RWPE1 (cell line): ENCODE measurements at regions not wholly inside any gene's neighbourhood (a gene's known extent, or its start where the extent isn't known, plus 50 kb on each side); places are given as distances from the start of the nearest gene placed in this dataset.
A peak's percentile ranks its signal among the peaks of the same experiment; 100 is the strongest.

Source experiments
- CTCF ChIA-PET: fragments of 350-600 bp; sonication (Branson Sonifier 250); formaldehyde crosslinking; extraction: SDS; loops from one replicate; lab custom pipeline; 2021; lab: Yijun Ruan, JAX
- POLR2A ChIA-PET: fragments of 400-600 bp; formaldehyde crosslinking; extraction: SDS; loops from one replicate; lab custom pipeline; 2020; ENCODE audit warnings: antibody characterized with exemption; ENCODE audit not compliant: low non-redundant PET; lab: Yijun Ruan, JAX
- DNase-seq: peaks from one replicate; pipeline ENCODE4 v3.0.0; 2012; ENCODE audit warnings: low spot score
- H3K27ac ChIP-seq: fragments of 450-650 bp; 2 replicates; pipeline ENCODE4 v1.5.1; 2017
- CTCF ChIP-seq: fragments of 450-650 bp; conservative IDR thresholded peaks from 2 replicates; pipeline ENCODE4 v1.5.1; 2017; ENCODE audit warnings: low read depth, mild to moderate bottlenecking

- no peak for TF ChIP-seq CTCF
- no peak for DNase-seq
- peak overlapping the region; percentile 81 for H3K27ac ChIP-seq
- POLR2A ChIA-PET = no interaction called here
- CTCF ChIA-PET = interaction anchor here (0.6 kb wide), 1 partner anchor 78 kb away, joined by 3 read pairs; no protein-coding TSS in a partner anchor
These were observed 55.1 kb downstream of the PJA1 start for GRCh38 chrX:69110116-69110530.

- CTCF ChIA-PET = no interaction called here
- DNase-seq = peak; percentile 70
- POLR2A ChIA-PET = no interaction called here
These were observed 55.5 kb downstream of the PJA1 start for GRCh38 chrX:69109706-69110105.

GRCh38 chrX:69109036-69109663 is 56.1 kb downstream of the PJA1 start:
- peak overlapping the region; percentile 81 for H3K27ac ChIP-seq
- ChIA-PET POLR2A (no interaction called here), CTCF (no interaction called here)
- no peak for DNase-seq
- no peak for TF ChIP-seq CTCF

More at GRCh38 chrX:69109706-69110105, 55.5 kb downstream of the PJA1 start:
- H3K27ac ChIP-seq = peak overlapping the region; percentile 81
- TF ChIP-seq CTCF = no peak

GRCh38 chrX:69107747-69108401 is 57.4 kb downstream of the PJA1 start:
- POLR2A ChIA-PET = no interaction called here
- no peak overlapping the region for H3K27ac ChIP-seq
- DNase-seq = no peak
- no peak for TF ChIP-seq CTCF
- CTCF ChIA-PET = interaction anchor here (0.6 kb wide), 1 partner anchor 1989 kb away, joined by 3 read pairs; no protein-coding TSS in a partner anchor

- no peak overlapping the region for H3K27ac ChIP-seq
- ChIA-PET POLR2A (no interaction called here), CTCF (interaction anchor here (0.5 kb wide), 1 partner anchor 13 kb away, joined by 4 read pairs; no protein-coding TSS in a partner anchor)
- no peak for TF ChIP-seq CTCF
- DNase-seq = no peak
These were observed 58.0 kb downstream of the PJA1 start for GRCh38 chrX:69107231-69107739.

- ChIA-PET CTCF (no interaction called here), POLR2A (no interaction called here)
- no peak overlapping the region for H3K27ac ChIP-seq
- DNase-seq = no peak
- no peak for TF ChIP-seq CTCF
These were observed 60.4 kb downstream of the PJA1 start for GRCh38 chrX:69104756-69105434.
